ENCODE measurements at regions not wholly inside any gene's neighbourhood (a gene's known extent, or its start where the extent isn't known, plus 50 kb on each side); places are given as distances from the start of the nearest gene placed in this dataset.
"Not testable (repeated sequence)": the region's sequence is repeated elsewhere in the genome, so short reads cannot be mapped to it uniquely, and the experiment has no call there.

DNA sequence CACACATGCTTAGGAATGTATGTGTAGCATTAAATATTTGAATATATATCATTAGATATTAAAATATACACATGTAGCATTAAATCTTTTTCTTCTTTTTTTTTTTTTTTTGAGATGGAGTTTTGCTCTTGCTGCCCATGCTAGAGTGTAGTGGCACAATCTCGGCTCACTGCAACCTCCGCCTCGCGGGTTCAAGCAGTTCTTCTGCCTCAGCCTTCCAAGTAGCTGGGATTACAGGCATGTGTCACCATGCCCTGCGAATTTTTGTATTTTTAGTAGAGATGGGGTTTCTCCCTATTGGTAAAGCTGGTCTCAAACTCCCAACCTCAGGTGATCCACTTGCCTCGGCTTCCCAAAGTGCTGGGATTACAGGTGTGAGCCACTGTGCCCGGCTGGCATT is 1151.6 kb upstream of the FAM98A start:
- TF ChIP-seq, protein P1, sequence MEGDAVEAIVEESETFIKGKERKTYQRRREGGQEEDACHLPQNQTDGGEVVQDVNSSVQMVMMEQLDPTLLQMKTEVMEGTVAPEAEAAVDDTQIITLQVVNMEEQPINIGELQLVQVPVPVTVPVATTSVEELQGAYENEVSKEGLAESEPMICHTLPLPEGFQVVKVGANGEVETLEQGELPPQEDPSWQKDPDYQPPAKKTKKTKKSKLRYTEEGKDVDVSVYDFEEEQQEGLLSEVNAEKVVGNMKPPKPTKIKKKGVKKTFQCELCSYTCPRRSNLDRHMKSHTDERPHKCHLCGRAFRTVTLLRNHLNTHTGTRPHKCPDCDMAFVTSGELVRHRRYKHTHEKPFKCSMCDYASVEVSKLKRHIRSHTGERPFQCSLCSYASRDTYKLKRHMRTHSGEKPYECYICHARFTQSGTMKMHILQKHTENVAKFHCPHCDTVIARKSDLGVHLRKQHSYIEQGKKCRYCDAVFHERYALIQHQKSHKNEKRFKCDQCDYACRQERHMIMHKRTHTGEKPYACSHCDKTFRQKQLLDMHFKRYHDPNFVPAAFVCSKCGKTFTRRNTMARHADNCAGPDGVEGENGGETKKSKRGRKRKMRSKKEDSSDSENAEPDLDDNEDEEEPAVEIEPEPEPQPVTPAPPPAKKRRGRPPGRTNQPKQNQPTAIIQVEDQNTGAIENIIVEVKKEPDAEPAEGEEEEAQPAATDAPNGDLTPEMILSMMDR (IDR thresholded peaks at IDR 0.05; ENCODE audit: low read depth, low read length): not testable (repeated sequence)
- not testable (repeated sequence) for TF ChIP-seq EZH2phosphoT487 (IDR thresholded peaks at IDR 0.05; ENCODE audit: low read depth)

Measured in OCI-LY3 (cell line).